NB4 (cell line): ENCODE measurements at regions not wholly inside any gene's neighbourhood (a gene's known extent, or its start where the extent isn't known, plus 50 kb on each side); places are given as distances from the start of the nearest gene placed in this dataset.

Source experiments
- POLR2A ChIP-seq: IDR thresholded peaks from 2 replicates; pipeline ENCODE4 v1.6.1; 2011; ENCODE audit warnings: mild to moderate bottlenecking; ENCODE audit not compliant: insufficient read length; ENCODE audit errors: extremely low read depth
- TF ChIP-seq, protein P1 (sequence below): IDR thresholded peaks from one replicate; pipeline ENCODE4 v1.5.1; 2012; ENCODE audit warnings: low read depth, low read length
- TF ChIP-seq, protein P2 (sequence below): IDR thresholded peaks from 2 replicates; pipeline ENCODE4 v1.6.1; 2011; ENCODE audit warnings: low read depth, low read length

DNA sequence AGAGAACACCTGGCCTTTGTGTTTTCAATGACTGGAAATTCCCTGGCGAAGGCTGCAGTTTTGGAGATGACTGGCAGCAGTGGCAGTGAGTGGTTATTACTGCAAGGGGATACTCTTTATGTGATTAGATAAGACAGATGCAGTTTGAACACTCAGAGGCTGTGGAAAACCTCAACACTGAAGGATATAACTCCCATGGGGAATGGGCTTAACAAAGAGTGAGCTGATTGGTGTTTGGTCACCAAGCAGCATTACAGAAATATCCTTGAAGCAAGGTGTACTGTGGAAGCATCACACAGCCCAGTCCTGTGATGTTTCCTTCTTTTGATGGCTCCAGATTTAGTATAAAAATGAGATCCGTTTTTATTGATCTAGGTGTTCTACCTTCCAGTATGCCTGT lies 490.7 kb upstream of the PTPRD start:
- TF ChIP-seq, protein P1, sequence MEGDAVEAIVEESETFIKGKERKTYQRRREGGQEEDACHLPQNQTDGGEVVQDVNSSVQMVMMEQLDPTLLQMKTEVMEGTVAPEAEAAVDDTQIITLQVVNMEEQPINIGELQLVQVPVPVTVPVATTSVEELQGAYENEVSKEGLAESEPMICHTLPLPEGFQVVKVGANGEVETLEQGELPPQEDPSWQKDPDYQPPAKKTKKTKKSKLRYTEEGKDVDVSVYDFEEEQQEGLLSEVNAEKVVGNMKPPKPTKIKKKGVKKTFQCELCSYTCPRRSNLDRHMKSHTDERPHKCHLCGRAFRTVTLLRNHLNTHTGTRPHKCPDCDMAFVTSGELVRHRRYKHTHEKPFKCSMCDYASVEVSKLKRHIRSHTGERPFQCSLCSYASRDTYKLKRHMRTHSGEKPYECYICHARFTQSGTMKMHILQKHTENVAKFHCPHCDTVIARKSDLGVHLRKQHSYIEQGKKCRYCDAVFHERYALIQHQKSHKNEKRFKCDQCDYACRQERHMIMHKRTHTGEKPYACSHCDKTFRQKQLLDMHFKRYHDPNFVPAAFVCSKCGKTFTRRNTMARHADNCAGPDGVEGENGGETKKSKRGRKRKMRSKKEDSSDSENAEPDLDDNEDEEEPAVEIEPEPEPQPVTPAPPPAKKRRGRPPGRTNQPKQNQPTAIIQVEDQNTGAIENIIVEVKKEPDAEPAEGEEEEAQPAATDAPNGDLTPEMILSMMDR, result no peak
- no peak for TF ChIP-seq POLR2A
- TF ChIP-seq, protein P2, sequence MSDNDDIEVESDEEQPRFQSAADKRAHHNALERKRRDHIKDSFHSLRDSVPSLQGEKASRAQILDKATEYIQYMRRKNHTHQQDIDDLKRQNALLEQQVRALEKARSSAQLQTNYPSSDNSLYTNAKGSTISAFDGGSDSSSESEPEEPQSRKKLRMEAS, result no peak
